ENCODE measurements at regions not wholly inside any gene's neighbourhood (a gene's known extent, or its start where the extent isn't known, plus 50 kb on each side); places are given as distances from the start of the nearest gene placed in this dataset.

DNA sequence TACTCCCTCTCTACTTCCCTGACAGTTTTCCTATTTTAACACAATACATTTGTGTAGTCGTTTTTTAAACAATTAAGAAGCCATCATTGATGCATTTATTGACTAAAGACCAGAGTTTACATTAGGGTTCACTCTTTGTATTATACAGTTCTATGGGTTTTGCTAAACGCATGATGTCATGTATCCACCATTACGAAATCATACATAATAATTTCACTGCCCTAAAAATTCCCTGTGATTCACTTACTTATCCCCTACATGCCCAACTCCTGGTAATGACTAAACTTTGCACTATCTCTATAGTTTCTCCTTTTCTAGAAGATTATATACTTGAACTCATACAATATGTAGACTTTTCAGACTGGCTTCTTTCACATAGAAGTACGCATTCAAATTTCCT, 1016.5 kb upstream of the FOXG1 start:
- TF ChIP-seq, protein P1, sequence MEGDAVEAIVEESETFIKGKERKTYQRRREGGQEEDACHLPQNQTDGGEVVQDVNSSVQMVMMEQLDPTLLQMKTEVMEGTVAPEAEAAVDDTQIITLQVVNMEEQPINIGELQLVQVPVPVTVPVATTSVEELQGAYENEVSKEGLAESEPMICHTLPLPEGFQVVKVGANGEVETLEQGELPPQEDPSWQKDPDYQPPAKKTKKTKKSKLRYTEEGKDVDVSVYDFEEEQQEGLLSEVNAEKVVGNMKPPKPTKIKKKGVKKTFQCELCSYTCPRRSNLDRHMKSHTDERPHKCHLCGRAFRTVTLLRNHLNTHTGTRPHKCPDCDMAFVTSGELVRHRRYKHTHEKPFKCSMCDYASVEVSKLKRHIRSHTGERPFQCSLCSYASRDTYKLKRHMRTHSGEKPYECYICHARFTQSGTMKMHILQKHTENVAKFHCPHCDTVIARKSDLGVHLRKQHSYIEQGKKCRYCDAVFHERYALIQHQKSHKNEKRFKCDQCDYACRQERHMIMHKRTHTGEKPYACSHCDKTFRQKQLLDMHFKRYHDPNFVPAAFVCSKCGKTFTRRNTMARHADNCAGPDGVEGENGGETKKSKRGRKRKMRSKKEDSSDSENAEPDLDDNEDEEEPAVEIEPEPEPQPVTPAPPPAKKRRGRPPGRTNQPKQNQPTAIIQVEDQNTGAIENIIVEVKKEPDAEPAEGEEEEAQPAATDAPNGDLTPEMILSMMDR (IDR thresholded peaks at IDR 0.05) = no peak
- TF ChIP-seq POLR2A (IDR thresholded peaks at IDR 0.05) = no peak
